ENCODE measurements at regions not wholly inside any gene's neighbourhood (a gene's known extent, or its start where the extent isn't known, plus 50 kb on each side); places are given as distances from the start of the nearest gene placed in this dataset.

GRCh38 chr2:162932416-162932815, 93.8 kb upstream of the KCNH7 start:
- no peak for DNase-seq
- Mint-ChIP-seq H3K4me1 (no peaks in the 10 kb centered on the region), H3K9me3 (peaks cover 4 to 22% (median 9%) of the 10 kb centered on the region in 6 donors), H3K36me3 (peaks cover 0 to 3% (median 0%) of the 10 kb centered on the region in 3 donors), H3K27ac (no peak overlapping the region), H3K4me3 (no peak overlapping the region), H3K27me3 (ENCODE audit: low read depth in 3 of 3) (no peaks in the 10 kb centered on the region)

- Mint-ChIP-seq H3K36me3 (peaks cover 0 to 4% (median 0%) of the 10 kb centered on the region in 3 donors), H3K27me3 (ENCODE audit: low read depth in 3 of 3) (no peaks in the 10 kb centered on the region), H3K4me1 (no peaks in the 10 kb centered on the region), H3K4me3 (no peak overlapping the region), H3K27ac (no peak overlapping the region), H3K9me3 (peaks cover 4 to 29% (median 10%) of the 10 kb centered on the region in 6 donors)
- DNase-seq: no peak
These were observed 91.0 kb upstream of the KCNH7 start for GRCh38 chr2:162929571-162929970.

GRCh38 chr2:162928356-162928755, 89.8 kb upstream of the KCNH7 start:
- Mint-ChIP-seq H3K9me3 (peaks cover 3 to 25% (median 11%) of the 10 kb centered on the region in 6 donors), H3K27ac (no peak overlapping the region), H3K27me3 (ENCODE audit: low read depth in 3 of 3) (no peaks in the 10 kb centered on the region), H3K4me3 (no peak overlapping the region), H3K4me1 (no peaks in the 10 kb centered on the region), H3K36me3 (peaks cover 0 to 3% (median 0%) of the 10 kb centered on the region in 3 donors)
- no peak for DNase-seq

- Mint-ChIP-seq H3K9me3 (peaks cover 3 to 29% (median 11%) of the 10 kb centered on the region in 6 donors), H3K27ac (no peak overlapping the region), H3K36me3 (peaks cover 0 to 3% (median 0%) of the 10 kb centered on the region in 3 donors)
These were observed 88.3 kb upstream of the KCNH7 start for GRCh38 chr2:162926907-162927306.

GRCh38 chr2:162926501-162926900, 87.9 kb upstream of the KCNH7 start:
- Mint-ChIP-seq H3K4me3 (no peak overlapping the region), H3K9me3 (peaks cover 3 to 24% (median 11%) of the 10 kb centered on the region in 6 donors), H3K4me1 (no peaks in the 10 kb centered on the region), H3K27ac (no peak overlapping the region), H3K36me3 (peaks cover 0 to 3% (median 0%) of the 10 kb centered on the region in 3 donors), H3K27me3 (ENCODE audit: low read depth in 3 of 3) (no peaks in the 10 kb centered on the region)
- DNase-seq: no peak

More at GRCh38 chr2:162926907-162927306, 88.3 kb upstream of the KCNH7 start:
- H3K27me3 Mint-ChIP-seq (ENCODE audit: low read depth in 3 of 3): no peaks in the 10 kb centered on the region
- H3K4me3 Mint-ChIP-seq: no peak overlapping the region
- H3K4me1 Mint-ChIP-seq: no peaks in the 10 kb centered on the region
- DNase-seq: no peak

- H3K4me3 Mint-ChIP-seq: no peak overlapping the region
- DNase-seq: no peak
- no peaks in the 10 kb centered on the region for H3K27me3 Mint-ChIP-seq (ENCODE audit: low read depth in 3 of 3)
- no peak overlapping the region for H3K27ac Mint-ChIP-seq
- no peaks in the 10 kb centered on the region for H3K4me1 Mint-ChIP-seq
- H3K9me3 Mint-ChIP-seq: peaks cover 3 to 23% (median 11%) of the 10 kb centered on the region in 6 donors
- H3K36me3 Mint-ChIP-seq: peaks cover 0 to 3% (median 0%) of the 10 kb centered on the region in 3 donors
These were observed 87.0 kb upstream of the KCNH7 start for GRCh38 chr2:162925595-162925994.

GRCh38 chr2:162919111-162919510, 80.5 kb upstream of the KCNH7 start:
- no peak for DNase-seq
- Mint-ChIP-seq H3K4me1 (no peaks in the 10 kb centered on the region), H3K4me3 (no peak overlapping the region), H3K27me3 (ENCODE audit: low read depth in 3 of 3) (peaks cover 0 to 2% (median 0%) of the 10 kb centered on the region in 3 donors), H3K9me3 (peaks cover 4 to 23% (median 15%) of the 10 kb centered on the region in 6 donors), H3K27ac (no peak overlapping the region), H3K36me3 (peaks cover 0 to 4% (median 0%) of the 10 kb centered on the region in 3 donors)

- H3K9me3 Mint-ChIP-seq: peaks cover 4 to 26% (median 13%) of the 10 kb centered on the region in 6 donors
- H3K4me1 Mint-ChIP-seq: no peaks in the 10 kb centered on the region
- H3K27me3 Mint-ChIP-seq (ENCODE audit: low read depth in 3 of 3): peaks cover 0 to 2% (median 0%) of the 10 kb centered on the region in 3 donors
- H3K4me3 Mint-ChIP-seq: no peak overlapping the region
- no peak for DNase-seq
- no peak overlapping the region for H3K27ac Mint-ChIP-seq
- H3K36me3 Mint-ChIP-seq: peaks cover 0 to 4% (median 0%) of the 10 kb centered on the region in 3 donors
These were observed 79.1 kb upstream of the KCNH7 start for GRCh38 chr2:162917626-162918025.

GRCh38 chr2:162916286-162916801, 77.8 kb upstream of the KCNH7 start:
- peaks cover 0 to 4% (median 0%) of the 10 kb centered on the region in 3 donors for H3K36me3 Mint-ChIP-seq
- peaks cover 0 to 2% (median 1%) of the 10 kb centered on the region in 3 donors for H3K27me3 Mint-ChIP-seq (ENCODE audit: low read depth in 3 of 3)
- H3K4me3 Mint-ChIP-seq: no peak overlapping the region
- H3K9me3 Mint-ChIP-seq: peaks cover 4 to 30% (median 16%) of the 10 kb centered on the region in 6 donors
- no peak overlapping the region for H3K27ac Mint-ChIP-seq
- no peaks in the 10 kb centered on the region for H3K4me1 Mint-ChIP-seq
- no peak for DNase-seq

- H3K4me3 Mint-ChIP-seq: no peak overlapping the region
- H3K27ac Mint-ChIP-seq: no peak overlapping the region
- H3K9me3 Mint-ChIP-seq: peaks cover 4 to 33% (median 16%) of the 10 kb centered on the region in 6 donors
- no peaks in the 10 kb centered on the region for H3K4me1 Mint-ChIP-seq
- peaks cover 0 to 4% (median 0%) of the 10 kb centered on the region in 3 donors for H3K36me3 Mint-ChIP-seq
- no peak for DNase-seq
- peaks cover 0 to 2% (median 1%) of the 10 kb centered on the region in 3 donors for H3K27me3 Mint-ChIP-seq (ENCODE audit: low read depth in 3 of 3)
These were observed 77.3 kb upstream of the KCNH7 start for GRCh38 chr2:162915858-162916257.

- H3K9me3 Mint-ChIP-seq: peaks cover 7 to 37% (median 17%) of the 10 kb centered on the region in 6 donors
These were observed 75.6 kb upstream of the KCNH7 start for GRCh38 chr2:162914161-162914560.

GRCh38 chr2:162912787-162913186, 74.2 kb upstream of the KCNH7 start:
- Mint-ChIP-seq H3K27me3 (ENCODE audit: low read depth in 3 of 3) (peaks cover 0 to 2% (median 1%) of the 10 kb centered on the region in 3 donors), H3K9me3 (peaks cover 9 to 37% (median 18%) of the 10 kb centered on the region in 6 donors)

More at GRCh38 chr2:162914161-162914560, 75.6 kb upstream of the KCNH7 start:
- peaks cover 0 to 4% (median 0%) of the 10 kb centered on the region in 3 donors for H3K36me3 Mint-ChIP-seq
- DNase-seq: no peak
- no peak overlapping the region for H3K4me3 Mint-ChIP-seq
- peaks cover 0 to 2% (median 1%) of the 10 kb centered on the region in 3 donors for H3K27me3 Mint-ChIP-seq (ENCODE audit: low read depth in 3 of 3)
- H3K27ac Mint-ChIP-seq: no peak overlapping the region
- no peaks in the 10 kb centered on the region for H3K4me1 Mint-ChIP-seq

GRCh38 chr2:162908567-162908966, 70.0 kb upstream of the KCNH7 start:
- Mint-ChIP-seq H3K4me1 (no peaks in the 10 kb centered on the region), H3K4me3 (no peak overlapping the region), H3K27me3 (ENCODE audit: low read depth in 3 of 3) (peaks cover 0 to 3% (median 0%) of the 10 kb centered on the region in 3 donors), H3K27ac (no peak overlapping the region), H3K9me3 (peaks cover 5 to 36% (median 17%) of the 10 kb centered on the region in 6 donors), H3K36me3 (no peaks in the 10 kb centered on the region)
- no peak for DNase-seq

More at GRCh38 chr2:162912787-162913186, 74.2 kb upstream of the KCNH7 start:
- Mint-ChIP-seq H3K4me3 (no peak overlapping the region), H3K4me1 (no peaks in the 10 kb centered on the region), H3K36me3 (peaks cover 0 to 4% (median 0%) of the 10 kb centered on the region in 3 donors), H3K27ac (no peak overlapping the region)
- DNase-seq: no peak

- Mint-ChIP-seq H3K9me3 (peaks cover 0 to 15% (median under 1%) of the 10 kb centered on the region in 6 donors), H3K27ac (no peak overlapping the region), H3K27me3 (ENCODE audit: low read depth in 3 of 3) (no peaks in the 10 kb centered on the region), H3K4me3 (no peak overlapping the region), H3K36me3 (no peaks in the 10 kb centered on the region), H3K4me1 (no peaks in the 10 kb centered on the region)
- no peak for DNase-seq
These were observed 52.2 kb upstream of the KCNH7 start for GRCh38 chr2:162890690-162891311.
